ENCODE measurements at regions not wholly inside any gene's neighbourhood (a gene's known extent, or its start where the extent isn't known, plus 50 kb on each side); places are given as distances from the start of the nearest gene placed in this dataset.
"Not testable (repeated sequence)": the region's sequence is repeated elsewhere in the genome, so short reads cannot be mapped to it uniquely, and the experiment has no call there.

DNA sequence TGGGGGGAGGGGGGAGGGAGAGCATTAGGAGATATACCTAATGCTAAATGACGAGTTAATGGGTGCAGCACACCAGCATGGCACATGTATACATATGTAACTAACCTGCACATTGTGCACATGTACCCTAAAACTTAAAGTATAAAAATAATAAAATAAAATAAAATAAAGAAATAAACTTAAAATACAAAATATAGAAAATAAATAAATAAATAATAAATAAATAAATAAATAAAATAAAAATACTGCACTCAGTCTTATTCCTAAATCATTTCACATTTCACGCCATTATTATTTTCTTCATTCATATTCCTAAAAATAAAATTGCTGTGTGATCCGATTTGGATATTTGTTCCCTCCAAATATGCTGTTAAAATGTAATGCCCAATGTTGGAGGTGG, 156.5 kb upstream of the CCNG1 start:
- TF ChIP-seq, protein P1, sequence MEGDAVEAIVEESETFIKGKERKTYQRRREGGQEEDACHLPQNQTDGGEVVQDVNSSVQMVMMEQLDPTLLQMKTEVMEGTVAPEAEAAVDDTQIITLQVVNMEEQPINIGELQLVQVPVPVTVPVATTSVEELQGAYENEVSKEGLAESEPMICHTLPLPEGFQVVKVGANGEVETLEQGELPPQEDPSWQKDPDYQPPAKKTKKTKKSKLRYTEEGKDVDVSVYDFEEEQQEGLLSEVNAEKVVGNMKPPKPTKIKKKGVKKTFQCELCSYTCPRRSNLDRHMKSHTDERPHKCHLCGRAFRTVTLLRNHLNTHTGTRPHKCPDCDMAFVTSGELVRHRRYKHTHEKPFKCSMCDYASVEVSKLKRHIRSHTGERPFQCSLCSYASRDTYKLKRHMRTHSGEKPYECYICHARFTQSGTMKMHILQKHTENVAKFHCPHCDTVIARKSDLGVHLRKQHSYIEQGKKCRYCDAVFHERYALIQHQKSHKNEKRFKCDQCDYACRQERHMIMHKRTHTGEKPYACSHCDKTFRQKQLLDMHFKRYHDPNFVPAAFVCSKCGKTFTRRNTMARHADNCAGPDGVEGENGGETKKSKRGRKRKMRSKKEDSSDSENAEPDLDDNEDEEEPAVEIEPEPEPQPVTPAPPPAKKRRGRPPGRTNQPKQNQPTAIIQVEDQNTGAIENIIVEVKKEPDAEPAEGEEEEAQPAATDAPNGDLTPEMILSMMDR (IDR thresholded peaks at IDR 0.05): not testable (repeated sequence)
- TF ChIP-seq POLR2AphosphoS5 (IDR thresholded peaks at IDR 0.05): not testable (repeated sequence)
